Uterus (tissue), 2 donors: ENCODE measurements at regions not wholly inside any gene's neighbourhood (a gene's known extent, or its start where the extent isn't known, plus 50 kb on each side); places are given as distances from the start of the nearest gene placed in this dataset.

Source experiments
- CTCF ChIP-seq, 4 experiments: fragments of 200-600 bp in 2 of 4; fragments of 450-650 bp in 2 of 4; sonication (generic) in 2 of 4; IDR thresholded peaks; one replicate each; pipeline ENCODE4 v1.5.1; 2016 to 2019; ENCODE audit warnings: antibody characterized with exemption in 4 of 4, mild to moderate bottlenecking in 2 of 4, moderate library complexity in 1 of 4
- POLR2A ChIP-seq, 2 donors: fragments of 450-650 bp; IDR thresholded peaks; one replicate each; pipeline ENCODE4 v1.6.1; 2016; ENCODE audit warnings: antibody characterized with exemption in 2 of 2, mild to moderate bottlenecking in 1 of 2, moderate library complexity in 1 of 2

GRCh38 chr11:87754685-87755084 is 420.6 kb downstream of the RAB38 start:
- TF ChIP-seq POLR2A (IDR thresholded peaks at IDR 0.05) (no peak), CTCF (IDR thresholded peaks at IDR 0.05) (no peak)
